ENCODE measurements at regions not wholly inside any gene's neighbourhood (a gene's known extent, or its start where the extent isn't known, plus 50 kb on each side); places are given as distances from the start of the nearest gene placed in this dataset.

DNA sequence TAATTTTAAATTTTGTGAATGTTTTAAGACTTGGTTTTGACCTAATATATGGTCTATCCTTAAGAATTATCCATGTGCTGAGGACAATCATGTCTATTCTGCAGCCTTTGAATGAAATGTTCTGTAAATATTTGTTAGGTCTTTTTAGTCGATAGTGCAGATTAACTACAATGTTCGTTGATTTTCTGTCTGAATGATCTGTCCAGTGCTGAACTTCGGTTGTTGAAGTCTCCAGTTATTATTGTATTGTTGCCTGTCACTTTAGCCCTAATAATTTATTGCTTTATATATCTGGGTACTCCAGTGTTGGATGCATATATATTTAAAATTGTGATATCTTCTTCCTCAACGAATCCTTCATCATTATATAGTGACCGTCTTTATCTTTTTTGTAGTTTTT, 218.3 kb upstream of the ZC4H2 start:
- TF ChIP-seq, protein P1, sequence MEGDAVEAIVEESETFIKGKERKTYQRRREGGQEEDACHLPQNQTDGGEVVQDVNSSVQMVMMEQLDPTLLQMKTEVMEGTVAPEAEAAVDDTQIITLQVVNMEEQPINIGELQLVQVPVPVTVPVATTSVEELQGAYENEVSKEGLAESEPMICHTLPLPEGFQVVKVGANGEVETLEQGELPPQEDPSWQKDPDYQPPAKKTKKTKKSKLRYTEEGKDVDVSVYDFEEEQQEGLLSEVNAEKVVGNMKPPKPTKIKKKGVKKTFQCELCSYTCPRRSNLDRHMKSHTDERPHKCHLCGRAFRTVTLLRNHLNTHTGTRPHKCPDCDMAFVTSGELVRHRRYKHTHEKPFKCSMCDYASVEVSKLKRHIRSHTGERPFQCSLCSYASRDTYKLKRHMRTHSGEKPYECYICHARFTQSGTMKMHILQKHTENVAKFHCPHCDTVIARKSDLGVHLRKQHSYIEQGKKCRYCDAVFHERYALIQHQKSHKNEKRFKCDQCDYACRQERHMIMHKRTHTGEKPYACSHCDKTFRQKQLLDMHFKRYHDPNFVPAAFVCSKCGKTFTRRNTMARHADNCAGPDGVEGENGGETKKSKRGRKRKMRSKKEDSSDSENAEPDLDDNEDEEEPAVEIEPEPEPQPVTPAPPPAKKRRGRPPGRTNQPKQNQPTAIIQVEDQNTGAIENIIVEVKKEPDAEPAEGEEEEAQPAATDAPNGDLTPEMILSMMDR (IDR thresholded peaks at IDR 0.05 in 4 of 5, conservative IDR thresholded peaks at IDR 0.05 in 1 of 5), result no peak
- no peak for TF ChIP-seq POLR2A (IDR thresholded peaks at IDR 0.05)

Measured in gastrocnemius medialis (tissue), 4 donors.